ENCODE measurements at regions not wholly inside any gene's neighbourhood (a gene's known extent, or its start where the extent isn't known, plus 50 kb on each side); places are given as distances from the start of the nearest gene placed in this dataset.

GRCh38 chr2:64262816-64263215 is 118.6 kb upstream of the PELI1 start:
- 75% methylated on average over 2 of the region's 3 CpGs for WGBS (ENCODE audit: insufficient coverage)
- H3K27ac ChIP-seq (ENCODE audit: low read length), result no peak overlapping the region

DNA sequence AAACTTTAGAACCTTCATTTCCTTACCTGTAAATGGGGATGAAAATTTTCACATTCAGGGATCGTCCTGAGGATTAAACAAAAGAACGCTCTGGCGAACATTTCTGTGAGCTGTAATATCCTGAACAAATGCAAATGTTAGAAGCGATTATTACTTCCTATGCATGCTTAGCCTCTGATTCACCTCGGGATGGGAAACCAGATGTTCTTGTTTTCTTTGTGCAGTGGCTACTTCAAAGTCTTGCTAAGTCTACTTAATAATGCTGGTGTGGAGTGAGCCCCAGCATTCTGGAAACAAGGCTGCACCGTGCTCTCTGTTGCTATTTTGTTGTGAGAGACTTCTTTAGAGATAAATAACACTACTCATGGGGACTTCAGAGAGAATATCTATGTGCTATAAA is 119.1 kb upstream of the PELI1 start:
- peak overlapping the region; percentile 15 for H3K27ac ChIP-seq (ENCODE audit: low read length)
- H3K4me1 ChIP-seq (ENCODE audit: control insufficient read depth, insufficient read depth, low read length), result peaks cover 41% of the 10 kb centered on the region
- no peaks in the 10 kb centered on the region for H3K27me3 ChIP-seq (ENCODE audit: control insufficient read depth, insufficient read depth, low read length)
- H3K9me3 ChIP-seq (replicated peaks; ENCODE audit: control insufficient read depth, low read depth, low read length), result peaks cover 5% of the 10 kb centered on the region
- no peaks in the 10 kb centered on the region for H3K36me3 ChIP-seq (ENCODE audit: control insufficient read depth, insufficient read depth, low read length)
- WGBS (ENCODE audit: insufficient coverage), result 0% methylated on average over 2 of the region's 6 CpGs
- no peak overlapping the region for H3K4me3 ChIP-seq (ENCODE audit: low read length)
- peak; percentile 93 for DNase-seq

More at GRCh38 chr2:64262816-64263215, 118.6 kb upstream of the PELI1 start:
- no peak overlapping the region for H3K4me3 ChIP-seq (ENCODE audit: low read length)
- H3K4me1 ChIP-seq (ENCODE audit: control insufficient read depth, insufficient read depth, low read length), result peaks cover 38% of the 10 kb centered on the region
- peaks cover 5% of the 10 kb centered on the region for H3K9me3 ChIP-seq (replicated peaks; ENCODE audit: control insufficient read depth, low read depth, low read length)
- H3K36me3 ChIP-seq (ENCODE audit: control insufficient read depth, insufficient read depth, low read length), result no peaks in the 10 kb centered on the region
- DNase-seq, result no peak
- no peaks in the 10 kb centered on the region for H3K27me3 ChIP-seq (ENCODE audit: control insufficient read depth, insufficient read depth, low read length)

GRCh38 chr2:64267699-64268098 is 123.5 kb upstream of the PELI1 start:
- Histone ChIP-seq H3K9me3 (replicated peaks; ENCODE audit: control insufficient read depth, low read depth, low read length) (peaks cover 5% of the 10 kb centered on the region), H3K4me3 (ENCODE audit: low read length) (no peak overlapping the region), H3K27me3 (ENCODE audit: control insufficient read depth, insufficient read depth, low read length) (no peaks in the 10 kb centered on the region), H3K36me3 (ENCODE audit: control insufficient read depth, insufficient read depth, low read length) (no peaks in the 10 kb centered on the region), H3K4me1 (ENCODE audit: control insufficient read depth, insufficient read depth, low read length) (peaks cover 28% of the 10 kb centered on the region), H3K27ac (ENCODE audit: low read length) (peak overlapping the region; percentile 69)
- WGBS (ENCODE audit: insufficient coverage), result 25% methylated on average over 1 of the region's 1 CpG
- DNase-seq, result peak; percentile 76

GRCh38 chr2:64268330-64269048 is 124.3 kb upstream of the PELI1 start:
- peak; percentile 52 for DNase-seq
- peaks cover 21% of the 10 kb centered on the region for H3K4me1 ChIP-seq (ENCODE audit: control insufficient read depth, insufficient read depth, low read length)
- no peak overlapping the region for H3K4me3 ChIP-seq (ENCODE audit: low read length)
- H3K9me3 ChIP-seq (replicated peaks; ENCODE audit: control insufficient read depth, low read depth, low read length), result peaks cover 5% of the 10 kb centered on the region
- no peaks in the 10 kb centered on the region for H3K27me3 ChIP-seq (ENCODE audit: control insufficient read depth, insufficient read depth, low read length)
- 0% methylated on average over 1 of the region's 9 CpGs for WGBS (ENCODE audit: insufficient coverage)
- H3K27ac ChIP-seq (ENCODE audit: low read length), result peak overlapping the region; percentile 69
- H3K36me3 ChIP-seq (ENCODE audit: control insufficient read depth, insufficient read depth, low read length), result no peaks in the 10 kb centered on the region

GRCh38 chr2:64273524-64274398 is 129.5 kb upstream of the PELI1 start:
- H3K27me3 ChIP-seq (ENCODE audit: control insufficient read depth, insufficient read depth, low read length), result no peaks in the 10 kb centered on the region
- DNase-seq, result peak; percentile 71
- H3K4me3 ChIP-seq (ENCODE audit: low read length), result no peak overlapping the region
- no peaks in the 10 kb centered on the region for H3K9me3 ChIP-seq (replicated peaks; ENCODE audit: control insufficient read depth, low read depth, low read length)
- H3K4me1 ChIP-seq (ENCODE audit: control insufficient read depth, insufficient read depth, low read length), result peaks cover 15% of the 10 kb centered on the region
- no peaks in the 10 kb centered on the region for H3K36me3 ChIP-seq (ENCODE audit: control insufficient read depth, insufficient read depth, low read length)
- peak overlapping the region; percentile 75 for H3K27ac ChIP-seq (ENCODE audit: low read length)
- 43% methylated on average over 4 of the region's 6 CpGs for WGBS (ENCODE audit: insufficient coverage)

DNA sequence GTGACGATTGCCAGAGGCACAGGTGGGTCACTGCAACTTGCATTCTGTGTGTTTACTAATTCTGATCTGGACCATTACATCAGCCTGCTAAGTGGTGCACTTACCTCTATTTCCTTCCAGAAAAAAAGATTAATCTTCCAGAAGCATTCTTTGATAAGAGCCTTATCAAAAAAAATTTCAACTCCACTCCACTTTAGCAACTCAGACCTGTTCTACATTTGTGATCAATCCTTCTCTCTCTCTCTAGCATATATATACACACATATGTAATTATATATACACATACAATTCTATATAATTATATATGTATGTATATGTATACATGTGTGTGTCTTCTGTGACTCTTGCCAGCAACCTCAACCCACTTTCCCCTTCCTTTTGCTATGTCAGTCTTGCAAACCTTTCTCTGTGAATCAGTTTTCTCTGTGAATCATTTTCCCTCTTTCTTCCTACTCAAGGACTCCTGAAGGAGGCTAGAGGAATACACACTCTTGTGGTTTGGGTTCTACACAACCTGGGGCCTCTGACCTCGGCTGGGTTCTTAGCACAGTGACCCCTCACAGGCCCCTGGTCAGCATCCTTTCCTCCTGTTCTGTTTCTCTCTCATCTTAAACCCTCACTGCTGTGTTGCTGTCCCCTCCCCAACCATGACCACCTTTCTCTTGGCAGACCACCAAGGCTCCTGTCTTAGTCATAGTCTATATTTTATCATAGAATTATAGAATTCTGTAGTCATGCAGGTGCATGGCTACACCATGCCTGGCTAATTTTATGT is 130.4 kb upstream of the PELI1 start:
- Histone ChIP-seq H3K27ac (ENCODE audit: low read length) (no peak overlapping the region), H3K4me3 (ENCODE audit: low read length) (no peak overlapping the region), H3K36me3 (ENCODE audit: control insufficient read depth, insufficient read depth, low read length) (no peaks in the 10 kb centered on the region), H3K4me1 (ENCODE audit: control insufficient read depth, insufficient read depth, low read length) (peaks cover 14% of the 10 kb centered on the region), H3K9me3 (replicated peaks; ENCODE audit: control insufficient read depth, low read depth, low read length) (no peaks in the 10 kb centered on the region), H3K27me3 (ENCODE audit: control insufficient read depth, insufficient read depth, low read length) (no peaks in the 10 kb centered on the region)
- DNase-seq, result no peak
- WGBS (ENCODE audit: insufficient coverage), result 75% methylated on average over 2 of the region's 2 CpGs

- no peaks in the 10 kb centered on the region for H3K27me3 ChIP-seq (ENCODE audit: control insufficient read depth, insufficient read depth, low read length)
- no peak for DNase-seq
- no peak overlapping the region for H3K27ac ChIP-seq (ENCODE audit: low read length)
- peaks cover 14% of the 10 kb centered on the region for H3K4me1 ChIP-seq (ENCODE audit: control insufficient read depth, insufficient read depth, low read length)
- H3K4me3 ChIP-seq (ENCODE audit: low read length), result no peak overlapping the region
- no peaks in the 10 kb centered on the region for H3K36me3 ChIP-seq (ENCODE audit: control insufficient read depth, insufficient read depth, low read length)
- no peaks in the 10 kb centered on the region for H3K9me3 ChIP-seq (replicated peaks; ENCODE audit: control insufficient read depth, low read depth, low read length)
These were observed 130.9 kb upstream of the PELI1 start for GRCh38 chr2:64275174-64275466.

- Histone ChIP-seq H3K9me3 (replicated peaks; ENCODE audit: control insufficient read depth, low read depth, low read length) (no peaks in the 10 kb centered on the region), H3K27ac (ENCODE audit: low read length) (no peak overlapping the region), H3K27me3 (ENCODE audit: control insufficient read depth, insufficient read depth, low read length) (no peaks in the 10 kb centered on the region), H3K4me3 (ENCODE audit: low read length) (no peak overlapping the region), H3K36me3 (ENCODE audit: control insufficient read depth, insufficient read depth, low read length) (no peaks in the 10 kb centered on the region), H3K4me1 (ENCODE audit: control insufficient read depth, insufficient read depth, low read length) (peaks cover 14% of the 10 kb centered on the region)
- DNase-seq, result no peak
- 78% methylated on average over 2 of the region's 3 CpGs for WGBS (ENCODE audit: insufficient coverage)
These were observed 132.3 kb upstream of the PELI1 start for GRCh38 chr2:64276417-64277095.

DNA sequence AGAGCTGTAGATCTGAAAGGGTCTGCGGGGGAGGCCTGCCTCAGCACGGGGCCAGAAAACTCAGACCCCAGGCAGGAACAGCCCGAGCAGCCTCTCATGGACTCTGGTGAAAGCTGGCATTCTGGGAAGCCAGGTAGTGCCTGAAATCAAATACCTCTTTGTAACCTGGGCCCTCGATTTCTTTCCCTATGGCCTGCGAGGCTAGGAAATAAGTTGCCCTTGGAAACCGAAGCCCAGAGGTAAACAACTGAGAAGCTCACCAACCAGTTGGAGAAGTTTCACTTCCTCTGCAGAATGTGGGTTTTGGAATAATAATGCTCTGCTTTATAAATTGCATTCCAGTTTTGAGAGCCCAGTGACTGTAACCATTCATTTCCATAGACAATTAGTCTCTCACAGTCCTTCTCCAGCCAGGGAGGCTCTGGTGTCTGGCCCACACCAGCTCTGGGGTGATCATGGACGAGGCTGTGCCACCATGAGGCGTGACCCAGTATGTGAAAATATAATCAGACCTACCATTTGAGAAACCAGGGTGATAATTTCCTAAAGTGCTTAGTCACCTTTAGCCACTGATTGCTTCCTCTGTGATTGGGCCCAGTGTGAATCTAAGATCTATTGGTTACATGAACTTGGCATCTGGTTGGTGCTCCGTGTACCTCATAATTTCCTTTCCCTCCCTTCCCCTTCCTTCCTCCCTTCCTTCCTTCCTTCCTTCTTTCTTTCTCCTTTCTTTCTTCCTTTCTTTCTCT is 133.1 kb upstream of the PELI1 start:
- no peak overlapping the region for H3K27ac ChIP-seq (ENCODE audit: low read length)

More for the DNA sequence above, 133.1 kb upstream of the PELI1 start:
- peaks cover 14% of the 10 kb centered on the region for H3K4me1 ChIP-seq (ENCODE audit: control insufficient read depth, insufficient read depth, low read length)
- H3K27me3 ChIP-seq (ENCODE audit: control insufficient read depth, insufficient read depth, low read length), result no peaks in the 10 kb centered on the region
- WGBS (ENCODE audit: insufficient coverage), result 63% methylated on average over 6 of the region's 9 CpGs
- DNase-seq, result peak; percentile 77
- no peaks in the 10 kb centered on the region for H3K9me3 ChIP-seq (replicated peaks; ENCODE audit: control insufficient read depth, low read depth, low read length)
- no peak overlapping the region for H3K4me3 ChIP-seq (ENCODE audit: low read length)
- H3K36me3 ChIP-seq (ENCODE audit: control insufficient read depth, insufficient read depth, low read length), result no peaks in the 10 kb centered on the region

Data from muscle of leg (tissue), 3 donors.